BLaER1 (cell line): ENCODE measurements at regions not wholly inside any gene's neighbourhood (a gene's known extent, or its start where the extent isn't known, plus 50 kb on each side); places are given as distances from the start of the nearest gene placed in this dataset.
"Not testable (repeated sequence)": the region's sequence is repeated elsewhere in the genome, so short reads cannot be mapped to it uniquely, and the experiment has no call there.

Source experiments
- H3K27ac ChIP-seq: shearing (Covaris generic); formaldehyde crosslinking; 2 replicates; pipeline ENCODE4 v1.8.1; 2022
- H3K27me3 ChIP-seq: shearing (Covaris generic); formaldehyde crosslinking; 2 replicates; pipeline ENCODE4 v1.8.1; 2022
- H3K36me3 ChIP-seq: shearing (Covaris generic); formaldehyde crosslinking; 2 replicates; pipeline ENCODE4 v1.8.1; 2022
- H3K4me1 ChIP-seq: shearing (Covaris generic); formaldehyde crosslinking; 2 replicates; pipeline ENCODE4 v1.8.1; 2022
- H3K4me2 ChIP-seq: shearing (Covaris generic); formaldehyde crosslinking; 2 replicates; pipeline ENCODE4 v1.8.1; 2022
- H3K4me3 ChIP-seq: shearing (Covaris generic); formaldehyde crosslinking; 2 replicates; pipeline ENCODE4 v1.8.1; 2022
- H3K9ac ChIP-seq: shearing (Covaris generic); formaldehyde crosslinking; 2 replicates; pipeline ENCODE4 v1.8.1; 2022
- H3K9me3 ChIP-seq: shearing (Covaris generic); formaldehyde crosslinking; 2 replicates; pipeline ENCODE4 v1.8.1; 2022
- H4K20me1 ChIP-seq: shearing (Covaris generic); formaldehyde crosslinking; 2 replicates; pipeline ENCODE4 v1.8.1; 2022
- Cebpa-rat ChIP-seq: shearing (Covaris generic); IDR thresholded peaks from 2 replicates; pipeline ENCODE4 v1.8.1; 2022

DNA sequence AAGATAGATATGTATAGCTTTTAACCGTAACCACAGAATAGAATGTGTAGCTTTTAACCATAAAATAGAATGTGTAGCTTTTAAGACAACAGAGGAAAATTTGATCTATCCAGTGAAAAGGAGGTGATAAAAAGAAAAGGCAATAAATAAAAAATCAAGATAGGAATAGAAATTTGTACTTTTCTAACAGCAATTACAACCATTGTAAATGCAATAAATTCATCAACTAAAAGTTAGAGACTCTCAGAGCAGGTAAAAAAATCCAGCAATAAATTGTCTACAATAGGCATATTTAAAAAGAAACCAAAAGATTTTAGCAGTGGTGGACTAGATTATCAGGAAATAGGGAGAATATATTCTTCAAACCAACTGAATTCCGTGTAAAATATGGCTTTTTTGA, 63.8 kb upstream of the ABHD2 start:
- no peak overlapping the region for H3K4me3 ChIP-seq
- no peak overlapping the region for H3K27ac ChIP-seq
- H4K20me1 ChIP-seq: no peaks in the 10 kb centered on the region
- H3K4me2 ChIP-seq: no peak overlapping the region
- TF ChIP-seq Cebpa-rat: no peak
- H3K9me3 ChIP-seq: peaks cover 5% of the 10 kb centered on the region; the same call in 1 of the 2 replicates
- no peak overlapping the region for H3K9ac ChIP-seq
- no peaks in the 10 kb centered on the region for H3K36me3 ChIP-seq
- H3K27me3 ChIP-seq: no peaks in the 10 kb centered on the region
- peaks cover 12% of the 10 kb centered on the region for H3K4me1 ChIP-seq

DNA sequence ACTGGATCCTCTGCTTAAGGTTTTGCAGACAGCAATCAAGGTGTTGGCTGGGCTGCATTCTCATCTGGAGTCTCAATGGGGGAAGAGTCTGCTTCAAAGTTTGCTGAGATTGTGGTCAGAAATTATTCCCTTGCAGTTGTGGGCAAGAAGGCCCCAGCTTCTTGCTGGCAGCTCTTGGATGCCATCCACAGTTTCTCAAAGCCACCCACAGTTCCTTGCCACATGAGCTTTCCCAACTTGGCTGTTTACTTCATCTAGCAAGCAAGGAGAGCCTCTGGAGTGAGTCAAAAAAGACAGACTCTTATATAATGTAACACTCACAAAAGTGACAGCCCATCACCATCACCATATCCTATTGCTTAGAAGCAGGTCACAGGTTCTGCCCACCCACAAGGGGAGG, 62.1 kb upstream of the ABHD2 start:
- no peaks in the 10 kb centered on the region for H4K20me1 ChIP-seq
- H3K36me3 ChIP-seq: no peaks in the 10 kb centered on the region
- no peak overlapping the region for H3K4me2 ChIP-seq
- H3K27me3 ChIP-seq: no peaks in the 10 kb centered on the region
- H3K4me1 ChIP-seq: peaks cover 12% of the 10 kb centered on the region
- H3K9ac ChIP-seq: no peak overlapping the region
- no peak for TF ChIP-seq Cebpa-rat
- no peak overlapping the region for H3K4me3 ChIP-seq
- H3K27ac ChIP-seq: no peak overlapping the region
- H3K9me3 ChIP-seq: peaks cover 15% of the 10 kb centered on the region

DNA sequence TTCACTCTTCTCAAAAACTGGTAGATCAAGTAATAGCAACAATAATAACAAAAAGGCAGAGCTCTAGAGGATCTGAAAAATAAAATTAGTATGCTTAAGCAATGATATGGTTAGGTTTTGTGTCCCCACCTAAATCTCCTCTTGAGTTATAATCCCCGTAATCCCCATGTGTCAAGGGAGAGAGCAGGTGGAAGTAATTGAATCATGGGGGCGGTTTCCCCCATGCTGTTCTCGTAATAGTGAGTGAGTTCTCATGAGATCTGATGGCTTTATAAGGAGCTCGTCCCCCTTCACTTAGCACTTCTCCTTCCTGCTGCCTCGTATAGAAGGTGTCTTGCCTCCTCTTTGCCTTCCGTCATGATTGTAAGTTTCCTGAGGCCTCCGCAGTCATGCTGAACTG, 60.2 kb upstream of the ABHD2 start:
- Histone ChIP-seq H3K27me3 (no peaks in the 10 kb centered on the region), H3K9me3 (peaks cover 27% of the 10 kb centered on the region), H4K20me1 (no peaks in the 10 kb centered on the region), H3K4me3 (no peak overlapping the region), H3K4me2 (no peak overlapping the region), H3K9ac (no peak overlapping the region), H3K4me1 (0 out of 2 replicates have a peak, but pooled peaks cover 1% of the 10 kb centered on the region), H3K36me3 (no peaks in the 10 kb centered on the region), H3K27ac (no peak overlapping the region)
- no peak for TF ChIP-seq Cebpa-rat

DNA sequence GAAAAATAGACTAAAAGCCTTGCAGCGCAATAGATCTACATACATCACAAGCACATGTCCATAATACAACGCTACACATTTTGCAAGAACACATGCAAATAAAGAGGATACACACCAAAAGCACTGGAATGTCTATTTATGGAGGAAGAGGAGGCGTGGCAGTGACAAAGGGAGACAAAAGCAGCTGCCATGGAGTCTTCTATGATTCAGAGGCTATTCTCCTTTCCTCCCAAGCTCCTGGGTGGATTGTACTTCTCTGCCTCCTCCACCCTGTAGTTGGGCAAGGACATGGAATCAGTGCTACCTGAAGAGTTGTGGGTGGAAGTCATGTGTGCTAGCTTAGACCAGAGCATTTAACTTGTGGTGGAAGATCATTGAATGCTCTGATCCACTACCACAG, 57.9 kb upstream of the ABHD2 start:
- Histone ChIP-seq H3K4me3 (no peak overlapping the region), H3K4me2 (no peak overlapping the region), H3K9ac (no peak overlapping the region), H3K27ac (no peak overlapping the region), H3K9me3 (peaks cover 22% of the 10 kb centered on the region), H3K36me3 (no peaks in the 10 kb centered on the region), H3K27me3 (no peaks in the 10 kb centered on the region), H4K20me1 (no peaks in the 10 kb centered on the region), H3K4me1 (no peaks in the 10 kb centered on the region)
- no peak for TF ChIP-seq Cebpa-rat

DNA sequence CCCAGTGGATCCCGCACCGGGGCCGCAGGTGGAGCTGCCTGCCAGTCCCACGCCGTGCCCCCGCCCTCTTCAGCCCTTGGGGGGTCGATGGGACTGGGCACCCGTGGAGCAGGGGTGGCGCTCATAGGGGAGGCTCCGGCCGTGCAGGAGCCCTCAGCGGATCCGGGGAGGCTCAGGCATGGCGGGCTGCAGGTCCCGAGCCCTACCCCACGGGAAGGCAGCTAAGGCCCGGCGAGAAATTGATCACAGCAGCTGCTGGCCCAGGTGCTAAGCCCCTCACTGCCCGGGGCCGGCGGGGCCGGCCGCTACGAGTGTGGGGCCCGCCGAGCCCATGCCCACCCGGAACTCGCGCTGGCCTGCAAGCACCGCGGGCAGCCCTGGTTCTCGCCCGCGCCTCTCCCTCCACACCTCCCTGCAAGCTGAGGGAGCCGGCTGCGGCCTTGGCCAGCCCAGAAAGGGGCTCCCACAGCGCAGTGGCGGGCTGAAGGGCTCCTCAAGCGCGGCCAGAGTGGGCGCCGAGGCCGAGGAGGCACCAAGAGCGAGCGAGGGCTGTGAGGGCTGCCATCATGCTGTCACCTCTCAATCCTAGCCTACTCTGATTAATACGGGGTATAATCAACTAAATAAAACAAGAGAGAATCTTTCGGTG, 56.5 kb upstream of the ABHD2 start:
- H4K20me1 ChIP-seq, H3K9ac ChIP-seq, H3K4me3 ChIP-seq, H3K4me1 ChIP-seq, H3K36me3 ChIP-seq, H3K27ac ChIP-seq, H3K4me2 ChIP-seq, H3K27me3 ChIP-seq: not testable (repeated sequence)
- peaks cover 22% of the 10 kb centered on the region for H3K9me3 ChIP-seq

DNA sequence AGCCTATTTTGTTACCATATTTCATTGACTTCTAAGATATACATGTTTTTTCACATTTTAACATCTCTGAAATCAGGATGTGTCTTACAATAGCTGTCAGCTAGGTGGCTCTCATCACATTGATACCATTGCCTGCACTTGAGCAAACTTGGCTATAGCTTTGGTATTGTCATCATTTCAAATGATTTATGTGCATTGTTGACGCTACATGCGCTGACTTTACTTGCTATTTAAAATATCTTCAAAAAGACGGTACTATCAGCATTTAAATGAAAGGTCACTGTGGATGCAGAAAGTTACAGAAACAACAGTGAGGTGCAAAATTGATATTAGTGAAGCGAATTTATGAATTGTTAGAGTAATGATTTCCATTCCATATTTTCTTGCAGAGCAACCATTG, 54.0 kb upstream of the ABHD2 start:
- no peaks in the 10 kb centered on the region for H3K36me3 ChIP-seq
- no peak overlapping the region for H3K9ac ChIP-seq

DNA sequence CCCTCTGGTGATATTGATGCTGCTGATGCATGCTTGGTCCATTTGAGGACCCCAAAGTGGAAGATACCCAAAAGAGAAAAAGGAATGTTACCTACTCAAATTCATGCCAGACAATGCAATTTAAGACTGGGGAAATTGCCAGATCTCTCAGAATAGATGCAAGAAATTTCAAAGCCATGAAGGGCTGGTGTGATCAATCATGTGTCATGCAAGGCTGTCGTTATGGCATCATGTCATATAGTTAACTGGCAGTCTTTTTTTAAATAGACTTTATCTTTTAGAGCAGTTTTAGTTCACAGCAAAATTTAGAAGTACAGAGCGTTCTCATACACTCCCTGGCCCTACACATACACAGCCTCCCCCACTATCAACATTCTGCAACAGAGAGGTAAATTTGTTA, 53.1 kb upstream of the ABHD2 start:
- Histone ChIP-seq H3K9ac (no peak overlapping the region), H3K4me1 (no peaks in the 10 kb centered on the region), H3K36me3 (no peaks in the 10 kb centered on the region), H3K27ac (no peak overlapping the region), H4K20me1 (no peaks in the 10 kb centered on the region), H3K4me2 (no peak overlapping the region), H3K4me3 (no peak overlapping the region), H3K27me3 (no peaks in the 10 kb centered on the region), H3K9me3 (peaks cover 22% of the 10 kb centered on the region)
- no peak for TF ChIP-seq Cebpa-rat

More for the DNA sequence above, 54.0 kb upstream of the ABHD2 start:
- Histone ChIP-seq H3K27ac (no peak overlapping the region), H3K4me2 (no peak overlapping the region), H3K4me3 (no peak overlapping the region), H3K27me3 (no peaks in the 10 kb centered on the region), H4K20me1 (no peaks in the 10 kb centered on the region), H3K9me3 (peaks cover 22% of the 10 kb centered on the region), H3K4me1 (no peaks in the 10 kb centered on the region)
- no peak for TF ChIP-seq Cebpa-rat

DNA sequence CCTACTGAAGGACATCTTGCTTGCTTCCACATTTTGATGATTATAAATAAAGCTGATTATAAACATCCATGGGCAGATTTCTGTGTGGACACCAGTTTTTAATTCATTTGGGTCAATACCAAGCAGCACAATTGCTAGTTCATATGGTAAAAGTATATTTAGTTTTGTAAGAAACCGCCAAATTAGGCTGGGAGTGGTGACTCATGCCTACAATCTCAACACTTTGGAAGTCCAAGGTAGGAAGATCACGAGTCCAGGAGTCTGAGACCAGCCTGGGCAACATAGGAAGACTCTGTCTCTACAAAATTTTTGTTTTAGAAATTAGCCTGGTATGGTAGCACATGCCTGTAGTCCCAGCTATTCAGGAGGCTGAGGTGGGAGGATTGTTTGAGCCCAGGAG, 52.6 kb upstream of the ABHD2 start:
- no peak overlapping the region for H3K4me3 ChIP-seq
- no peaks in the 10 kb centered on the region for H4K20me1 ChIP-seq
- H3K9ac ChIP-seq: no peak overlapping the region
- peaks cover 17% of the 10 kb centered on the region for H3K9me3 ChIP-seq
- no peak for TF ChIP-seq Cebpa-rat
- H3K36me3 ChIP-seq: no peaks in the 10 kb centered on the region
- H3K27me3 ChIP-seq: no peaks in the 10 kb centered on the region
- no peak overlapping the region for H3K4me2 ChIP-seq
- H3K4me1 ChIP-seq: no peaks in the 10 kb centered on the region
- no peak overlapping the region for H3K27ac ChIP-seq

DNA sequence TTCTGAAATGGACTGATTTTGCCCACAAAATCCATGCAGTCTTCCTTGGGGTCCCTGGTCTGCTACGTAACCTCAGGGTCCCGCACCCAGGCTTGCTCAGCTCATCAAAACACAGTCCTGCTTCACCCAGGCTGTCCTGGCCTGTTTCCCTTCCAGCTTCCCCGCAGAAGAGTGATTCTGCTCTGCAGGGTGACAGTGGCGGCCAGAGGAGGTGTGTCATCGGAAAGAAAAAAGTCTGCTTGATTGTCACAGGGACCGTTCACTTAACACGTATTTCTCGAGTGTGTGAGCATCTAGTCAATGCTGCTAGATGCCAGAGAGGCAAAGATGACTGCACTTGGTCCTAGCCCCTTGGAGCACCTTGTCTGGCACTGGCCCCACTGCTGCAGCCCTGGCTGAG, 50.1 kb upstream of the ABHD2 start:
- H3K4me2 ChIP-seq: no peak overlapping the region
- no peak overlapping the region for H3K9ac ChIP-seq
- no peaks in the 10 kb centered on the region for H3K27me3 ChIP-seq
- TF ChIP-seq Cebpa-rat: no peak
- no peak overlapping the region for H3K4me3 ChIP-seq
- no peaks in the 10 kb centered on the region for H4K20me1 ChIP-seq
- H3K36me3 ChIP-seq: no peaks in the 10 kb centered on the region
- H3K4me1 ChIP-seq: no peaks in the 10 kb centered on the region
- no peaks in the 10 kb centered on the region for H3K9me3 ChIP-seq
- H3K27ac ChIP-seq: no peak overlapping the region
